Gastrocnemius medialis (tissue), 4 donors: ENCODE measurements at regions not wholly inside any gene's neighbourhood (a gene's known extent, or its start where the extent isn't known, plus 50 kb on each side); places are given as distances from the start of the nearest gene placed in this dataset.

Experiments used
- CTCF ChIP-seq, 5 experiments: fragments of 450-650 bp in 3 of 5; fragments of 200-600 bp in 2 of 5; sonication (generic) in 2 of 5; IDR thresholded peaks in 4 of 5; conservative IDR thresholded peaks in 1 of 5; 1 replicate in 4 of 5; 2 replicates in 1 of 5; pipeline ENCODE4 v1.5.1; 2016 to 2019; ENCODE audit warnings: antibody characterized with exemption in 5 of 5, mild to moderate bottlenecking in 3 of 5, moderate library complexity in 3 of 5
- POLR2A ChIP-seq, 2 donors: fragments of 450-650 bp; IDR thresholded peaks; one replicate each; pipeline ENCODE4 v1.6.1; 2017; ENCODE audit warnings: antibody characterized with exemption in 2 of 2, mild to moderate bottlenecking in 2 of 2, moderate library complexity in 2 of 2

GRCh38 chr6:26152226-26153101 is 65.2 kb downstream of the HFE start:
- TF ChIP-seq CTCF (IDR thresholded peaks at IDR 0.05 in 4 of 5, conservative IDR thresholded peaks at IDR 0.05 in 1 of 5): no peak
- no peak for TF ChIP-seq POLR2A (IDR thresholded peaks at IDR 0.05)
